Keratinocyte (primary cell): ENCODE measurements at regions not wholly inside any gene's neighbourhood (a gene's known extent, or its start where the extent isn't known, plus 50 kb on each side); places are given as distances from the start of the nearest gene placed in this dataset.

ENCODE experiments used
- EZH2 ChIP-seq: IDR thresholded peaks from one replicate; pipeline ENCODE4 v1.6.1; 2012; ENCODE audit warnings: inconsistent platforms, mild to moderate bottlenecking, low read length, moderate library complexity
- TF ChIP-seq, protein P1 (sequence below), 3 experiments: IDR thresholded peaks in 1 of 3; conservative IDR thresholded peaks in 1 of 3; optimal IDR thresholded peaks in 1 of 3; 2 replicates in 2 of 3; 3 replicates in 1 of 3; pipeline versions ENCODE3 to v1.5.1; 2011; ENCODE audit warnings: low read length in 3 of 3, mild to moderate bottlenecking in 3 of 3, moderate library complexity in 2 of 3, control low read depth in 1 of 3, inconsistent platforms in 1 of 3; ENCODE audit not compliant: insufficient read depth in 2 of 3; ENCODE audit errors: extremely low read depth in 1 of 3

DNA sequence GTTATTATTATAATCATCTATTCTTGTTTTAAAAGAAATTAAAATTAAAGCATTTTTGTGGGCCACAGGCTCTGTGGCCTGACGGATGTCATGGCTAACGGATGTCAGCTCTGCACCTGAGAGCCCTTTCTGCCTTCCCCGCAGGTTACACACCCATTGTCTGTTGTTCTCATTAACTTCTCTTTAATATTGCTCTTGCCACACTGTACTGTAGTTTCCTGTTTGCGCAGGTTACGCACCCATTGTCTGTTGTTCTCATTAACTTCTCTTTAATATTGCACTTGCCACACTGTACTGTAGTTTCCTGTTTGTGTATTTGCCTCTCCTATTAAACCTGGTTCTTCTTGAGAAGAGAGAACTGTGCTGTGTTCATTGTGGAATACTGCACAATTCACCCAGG is 294.4 kb upstream of the PLXNA2 start:
- TF ChIP-seq, protein P1, sequence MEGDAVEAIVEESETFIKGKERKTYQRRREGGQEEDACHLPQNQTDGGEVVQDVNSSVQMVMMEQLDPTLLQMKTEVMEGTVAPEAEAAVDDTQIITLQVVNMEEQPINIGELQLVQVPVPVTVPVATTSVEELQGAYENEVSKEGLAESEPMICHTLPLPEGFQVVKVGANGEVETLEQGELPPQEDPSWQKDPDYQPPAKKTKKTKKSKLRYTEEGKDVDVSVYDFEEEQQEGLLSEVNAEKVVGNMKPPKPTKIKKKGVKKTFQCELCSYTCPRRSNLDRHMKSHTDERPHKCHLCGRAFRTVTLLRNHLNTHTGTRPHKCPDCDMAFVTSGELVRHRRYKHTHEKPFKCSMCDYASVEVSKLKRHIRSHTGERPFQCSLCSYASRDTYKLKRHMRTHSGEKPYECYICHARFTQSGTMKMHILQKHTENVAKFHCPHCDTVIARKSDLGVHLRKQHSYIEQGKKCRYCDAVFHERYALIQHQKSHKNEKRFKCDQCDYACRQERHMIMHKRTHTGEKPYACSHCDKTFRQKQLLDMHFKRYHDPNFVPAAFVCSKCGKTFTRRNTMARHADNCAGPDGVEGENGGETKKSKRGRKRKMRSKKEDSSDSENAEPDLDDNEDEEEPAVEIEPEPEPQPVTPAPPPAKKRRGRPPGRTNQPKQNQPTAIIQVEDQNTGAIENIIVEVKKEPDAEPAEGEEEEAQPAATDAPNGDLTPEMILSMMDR (optimal IDR thresholded peaks at IDR 0.05 in 1 of 3, IDR thresholded peaks at IDR 0.05 in 1 of 3, conservative IDR thresholded peaks at IDR 0.05 in 1 of 3; ENCODE audit: extremely low read depth in 1 of 3, insufficient read depth in 2 of 3, low read length in 3 of 3), result no peak
- TF ChIP-seq EZH2, result no peak
